Progenitor cell of endocrine pancreas (in vitro differentiated cells): ENCODE measurements at regions not wholly inside any gene's neighbourhood (a gene's known extent, or its start where the extent isn't known, plus 50 kb on each side); places are given as distances from the start of the nearest gene placed in this dataset.

Experiments
- DNase-seq: peaks from one replicate; pipeline ENCODE4 v3.0.0; 2021; ENCODE audit warnings: low spot score; ENCODE audit not compliant: unreplicated experiment
- H3K27ac Mint-ChIP-seq: 2 replicates; pipeline ENCODE4 v1.8.0; 2021; ENCODE audit warnings: mild to moderate bottlenecking, moderate library complexity, mixed read lengths
- H3K27me3 Mint-ChIP-seq: 2 replicates; pipeline ENCODE4 v1.8.0; 2021; ENCODE audit warnings: mixed read lengths
- H3K36me3 Mint-ChIP-seq: 2 replicates; pipeline ENCODE4 v1.8.0; 2022; ENCODE audit warnings: mixed read lengths; ENCODE audit not compliant: insufficient read depth
- H3K4me1 Mint-ChIP-seq: 2 replicates; pipeline ENCODE4 v1.8.0; 2021; ENCODE audit warnings: low read depth, mixed read lengths
- H3K4me3 Mint-ChIP-seq: 2 replicates; pipeline ENCODE4 v1.8.0; 2021; ENCODE audit warnings: low read depth, mild to moderate bottlenecking, moderate library complexity, mixed read lengths
- H3K9me3 Mint-ChIP-seq: 2 replicates; pipeline ENCODE4 v1.8.0; 2021; ENCODE audit warnings: low read depth, mixed read lengths
- CTCF ChIP-seq: fragments of 200-600 bp; sonication (generic); IDR thresholded peaks from one replicate; pipeline ENCODE4 v1.5.0; 2021; ENCODE audit warnings: antibody characterized with exemption, mild to moderate bottlenecking; ENCODE audit not compliant: unreplicated experiment

GRCh38 chr3:154486949-154487348, 57.0 kb upstream of the GPR149 start:
- Mint-ChIP-seq H3K4me3 (no peak overlapping the region), H3K27ac (no peak overlapping the region), H3K36me3 (no peaks in the 10 kb centered on the region), H3K4me1 (no peaks in the 10 kb centered on the region), H3K9me3 (no peaks in the 10 kb centered on the region), H3K27me3 (no peaks in the 10 kb centered on the region)
- TF ChIP-seq CTCF: no peak
- no peak for DNase-seq

- Mint-ChIP-seq H3K4me1 (no peaks in the 10 kb centered on the region), H3K9me3 (no peaks in the 10 kb centered on the region), H3K36me3 (no peaks in the 10 kb centered on the region), H3K4me3 (no peak overlapping the region), H3K27me3 (no peaks in the 10 kb centered on the region), H3K27ac (no peak overlapping the region)
- no peak for DNase-seq
- no peak for TF ChIP-seq CTCF
Measured at GRCh38 chr3:154482507-154482906, 52.5 kb upstream of the GPR149 start.

DNA sequence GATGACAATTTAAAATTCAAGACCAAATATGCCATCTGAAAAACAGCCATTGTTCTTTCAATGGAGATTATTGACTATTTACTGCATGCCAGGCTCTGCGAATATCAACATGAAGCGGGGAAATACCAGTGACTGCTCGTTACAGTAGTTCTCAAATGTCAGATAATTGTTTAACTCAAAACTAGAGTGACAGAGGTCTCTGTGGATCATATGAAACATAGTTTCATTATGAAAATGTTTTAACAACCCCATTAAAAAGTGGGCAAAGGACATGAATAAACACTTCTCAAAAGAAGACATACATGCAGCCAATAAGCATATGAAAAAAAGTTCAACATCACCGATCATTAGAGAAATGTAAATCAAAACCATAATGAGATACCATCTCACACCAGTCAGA, 50.0 kb upstream of the GPR149 start:
- no peak for TF ChIP-seq CTCF
- DNase-seq: no peak
- Mint-ChIP-seq H3K4me3 (no peak overlapping the region), H3K9me3 (no peaks in the 10 kb centered on the region), H3K27me3 (no peaks in the 10 kb centered on the region), H3K4me1 (no peaks in the 10 kb centered on the region), H3K27ac (no peak overlapping the region), H3K36me3 (no peaks in the 10 kb centered on the region)
